IMR-90 (cell line): ENCODE measurements at regions not wholly inside any gene's neighbourhood (a gene's known extent, or its start where the extent isn't known, plus 50 kb on each side); places are given as distances from the start of the nearest gene placed in this dataset.
A peak's percentile ranks its signal among the peaks of the same experiment; 100 is the strongest.

Source experiments
- ATAC-seq: fragments of 200-7000 bp; cut with Tn5 transposase; 2 replicates; pipeline ENCODE4 v1.9.1; 2020; ENCODE audit warnings: low read depth, mild to moderate bottlenecking, moderate library complexity
- BruUV-seq: library from RNA; stranded (reverse); fragments of 400-500 nt; replicated peaks from 2 replicates; lab custom pipeline; 2021; lab: Mats Ljungman, UMichigan
- CTCF ChIA-PET: fragments of 300-600 bp; formaldehyde crosslinking; extraction: SDS; loops from one replicate; lab custom pipeline; 2021; ENCODE audit warnings: antibody characterized with exemption; lab: Yijun Ruan, JAX
- POLR2A ChIA-PET: fragments of 300-600 bp; sonication (Branson Sonifier 250); formaldehyde crosslinking; loops from one replicate; lab custom pipeline; 2022; ENCODE audit warnings: antibody characterized with exemption; ENCODE audit not compliant: unreplicated experiment; lab: Charles Lee
- DNase-seq: peaks from one replicate; pipeline ENCODE4 v3.0.0; 2013
- H2AFZ ChIP-seq: replicated peaks from 2 replicates; pipeline ENCODE3; 2013; ENCODE audit warnings: low read length, mild to moderate bottlenecking; ENCODE audit not compliant: poor library complexity
- H2AK5ac ChIP-seq: 2 replicates; pipeline ENCODE4 v1.6.1; 2013; ENCODE audit warnings: low read depth, low read length, inconsistent platforms
- H2AK9ac ChIP-seq: replicated peaks from 2 replicates; pipeline ENCODE3; 2013; ENCODE audit warnings: mild to moderate bottlenecking, low read depth, low read length, moderate library complexity; ENCODE audit not compliant: poor library complexity
- H2BK120ac ChIP-seq: 2 replicates; pipeline ENCODE4 v1.6.1; 2013; ENCODE audit warnings: low read depth, low read length, inconsistent platforms
- H2BK15ac ChIP-seq: 3 replicates; pipeline ENCODE4 v1.6.1; 2013; ENCODE audit warnings: low read depth, low read length, inconsistent platforms
- H2BK20ac ChIP-seq: 2 replicates; pipeline ENCODE4 v1.6.1; 2013; ENCODE audit warnings: low read depth, mild to moderate bottlenecking, inconsistent platforms, low read length, moderate library complexity
- H2BK5ac ChIP-seq: 2 replicates; pipeline ENCODE4 v1.6.1; 2013; ENCODE audit warnings: mild to moderate bottlenecking, low read depth, low read length, inconsistent platforms; ENCODE audit not compliant: poor library complexity, severe bottlenecking
- H3K14ac ChIP-seq: replicated peaks from 2 replicates; pipeline ENCODE4 v1.6.1; 2013; ENCODE audit warnings: low read depth, low read length, inconsistent platforms
- H3K18ac ChIP-seq: 2 replicates; pipeline ENCODE4 v1.6.1; 2013; ENCODE audit warnings: low read depth, low read length, control low read depth
- H3K23ac ChIP-seq: 2 replicates; pipeline ENCODE4 v1.6.1; 2013; ENCODE audit warnings: low read depth, low read length, inconsistent platforms
- H3K27ac ChIP-seq: 2 replicates; pipeline ENCODE4 v1.5.1; 2013; ENCODE audit warnings: mild to moderate bottlenecking, control low read depth, low read length; ENCODE audit not compliant: insufficient read depth
- H3K27me3 ChIP-seq: 2 replicates; pipeline ENCODE4 v1.6.1; 2013; ENCODE audit warnings: low read length; ENCODE audit not compliant: control insufficient read depth, insufficient read depth
- H3K36me3 ChIP-seq: 2 replicates; pipeline ENCODE4 v1.6.1; 2013; ENCODE audit warnings: low read length, mixed read lengths; ENCODE audit not compliant: control insufficient read depth, insufficient read depth
- H3K4ac ChIP-seq: 2 replicates; pipeline ENCODE4 v1.6.1; 2013; ENCODE audit warnings: low read depth, low read length, inconsistent platforms
- H3K4me1 ChIP-seq: 2 replicates; pipeline ENCODE4 v1.6.1; 2013; ENCODE audit warnings: low read length, mixed read lengths; ENCODE audit not compliant: control insufficient read depth, insufficient read depth
- H3K4me2 ChIP-seq: 2 replicates; pipeline ENCODE4 v1.6.1; 2013; ENCODE audit warnings: low read depth, mild to moderate bottlenecking, control low read depth, low read length, moderate library complexity
- H3K4me3 ChIP-seq: 2 replicates; pipeline ENCODE4 v1.5.1; 2013; ENCODE audit warnings: low read depth, mild to moderate bottlenecking, control low read depth, low read length, moderate library complexity; ENCODE audit not compliant: insufficient read depth
- H3K56ac ChIP-seq: 2 replicates; pipeline ENCODE4 v1.6.1; 2013; ENCODE audit warnings: low read length, inconsistent platforms; ENCODE audit not compliant: insufficient read depth; ENCODE audit errors: extremely low read depth
- H3K79me1 ChIP-seq, 2 experiments: 2 replicates each; pipeline ENCODE4 v1.6.1; 2013; ENCODE audit warnings: low read length in 2 of 2, inconsistent platforms in 1 of 2, low read depth in 1 of 2
- H3K9ac ChIP-seq: 2 replicates; pipeline ENCODE4 v1.6.1; 2013; ENCODE audit warnings: low read depth, low read length, control low read depth
- H3K9me1 ChIP-seq: 2 replicates; pipeline ENCODE4 v1.6.1; 2013; ENCODE audit warnings: low read length, inconsistent platforms; ENCODE audit not compliant: insufficient read depth
- H3K9me3 ChIP-seq: 2 replicates; pipeline ENCODE4 v1.6.1; 2013; ENCODE audit warnings: low read length; ENCODE audit not compliant: control insufficient read depth, insufficient read depth
- H4K20me1 ChIP-seq: 2 replicates; pipeline ENCODE4 v1.6.1; 2013; ENCODE audit warnings: low read length, inconsistent platforms; ENCODE audit not compliant: insufficient read depth
- H4K5ac ChIP-seq: 2 replicates; pipeline ENCODE4 v1.6.1; 2013; ENCODE audit warnings: mild to moderate bottlenecking, low read depth, low read length, control low read depth
- H4K8ac ChIP-seq, 2 experiments: 2 replicates each; pipeline ENCODE4 v1.6.1; 2013; ENCODE audit warnings: low read depth in 2 of 2, low read length in 2 of 2, control low read depth in 1 of 2, inconsistent platforms in 1 of 2
- H4K91ac ChIP-seq: 2 replicates; pipeline ENCODE4 v1.6.1; 2013; ENCODE audit warnings: low read depth, low read length, inconsistent platforms; ENCODE audit not compliant: insufficient read depth
- CEBPB ChIP-seq: IDR thresholded peaks from 2 replicates; pipeline ENCODE4 v1.6.1; 2012; ENCODE audit warnings: low read depth, low read length, improper control_type of control experiment
- RCOR1 ChIP-seq: IDR thresholded peaks from 2 replicates; pipeline ENCODE4 v1.6.1; 2012; ENCODE audit warnings: mild to moderate bottlenecking, low read length, improper control_type of control experiment; ENCODE audit not compliant: insufficient replicate concordance
- WGBS, 2 experiments: methylation state at CpG; one replicate each; pipeline versions ENCODE4 v1.1.5 to v1.1.7; 2013; ENCODE audit warnings: missing lambda C conversion rate in 2 of 2; ENCODE audit not compliant: insufficient read length in 1 of 2; ENCODE audit errors: extremely low coverage in 2 of 2; 5-methylcytosine and 5-hydroxymethylcytosine counted together
- dilution Hi-C: fragments of 300-500 bp; cut with HindIII; formaldehyde crosslinking; loops from one replicate; pipeline ENCODE4 v1.14.3; 2018; ENCODE audit warnings: low sequenced_read_pairs; ENCODE audit not compliant: unreplicated experiment
- in situ Hi-C: fragments of 300-500 bp; cut with MboI; formaldehyde crosslinking; loops from 3 replicates; pipeline ENCODE4 v1.14.3; 2019; ENCODE audit warnings: low sequenced_read_pairs, inconsistent platforms, mixed read lengths
- intact Hi-C: fragments of 100-400 bp; cut with micrococcal nuclease; formaldehyde crosslinking; loops from 2 replicates; pipeline ENCODE4 v1.10.0; 2022

- Histone ChIP-seq H2BK15ac (no peak overlapping the region), H3K23ac (no peak overlapping the region), H2BK120ac (no peak overlapping the region), H4K91ac (no peak overlapping the region), H2AK5ac (no peak overlapping the region), H4K20me1 (no peaks in the 10 kb centered on the region), H3K9me3 (no peaks in the 10 kb centered on the region), H3K4me1 (no peaks in the 10 kb centered on the region), H3K14ac (no peak overlapping the region), H3K56ac (no peak overlapping the region), H3K4me2 (no peak overlapping the region), H3K9me1 (no peaks in the 10 kb centered on the region), H2AK9ac (no peak overlapping the region), H3K18ac (no peak overlapping the region), H2BK20ac (no peak overlapping the region), H3K4me3 (no peak overlapping the region), H4K5ac (no peak overlapping the region), H3K27me3 (peaks cover 8% of the 10 kb centered on the region), H3K4ac (no peak overlapping the region), H2BK5ac (no peak overlapping the region), H3K27ac (no peak overlapping the region), H3K79me1 (no peaks in the 10 kb centered on the region), H2AFZ (no peak overlapping the region), H3K36me3 (no peaks in the 10 kb centered on the region), H3K9ac (no peak overlapping the region), H4K8ac (no peak overlapping the region)
- in situ Hi-C loops = no loop called here
- intact Hi-C loops = no loop called here
- dilution Hi-C loops = no loop called here
- ChIA-PET CTCF (no interaction called here), POLR2A (no interaction called here)
- ATAC-seq (no peak), DNase-seq (no peak)
- WGBS, 2 experiments = no CpG with 5 or more reads among the region's 1 CpG
- BruUV-seq = no TSS peak
- TF ChIP-seq CEBPB = 0 out of 2 replicates have a peak, but pooled peaks have one; percentile 28
- TF ChIP-seq RCOR1 = no peak
Measured at GRCh38 chr12:105590571-105590970, 260.1 kb downstream of the C12orf75 start.
